ENCODE measurements at regions not wholly inside any gene's neighbourhood (a gene's known extent, or its start where the extent isn't known, plus 50 kb on each side); places are given as distances from the start of the nearest gene placed in this dataset.
A peak's percentile ranks its signal among the peaks of the same experiment; 100 is the strongest.

DNA sequence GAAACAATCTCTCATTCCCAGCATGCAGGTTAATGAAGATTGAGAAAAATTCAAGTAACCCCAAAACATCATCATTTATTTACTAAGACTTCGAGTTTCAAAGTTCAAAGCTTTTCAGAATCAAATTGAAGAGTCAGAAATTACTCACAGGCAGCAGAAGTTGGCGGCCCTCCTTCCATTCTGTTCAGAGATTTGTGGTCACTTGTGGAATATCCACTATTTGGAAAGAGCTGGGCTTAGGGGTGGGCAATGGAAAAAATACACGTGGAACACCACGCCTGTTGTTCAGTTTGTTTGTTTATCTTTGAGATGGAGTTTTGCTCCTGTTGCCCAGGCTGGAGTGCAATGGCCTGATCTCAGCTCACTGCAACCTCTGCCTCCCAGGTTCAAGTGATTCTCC, 108.6 kb upstream of the NAA20 start:
- Histone ChIP-seq H3K9me3 (ENCODE audit: control insufficient read depth in 2 of 2, low read length in 2 of 2) (no peaks in the 10 kb centered on the region), H3K4me3 (ENCODE audit: low read depth, low read length) (no peak overlapping the region), H3K27ac (ENCODE audit: insufficient read depth, low read length, poor library complexity, severe bottlenecking) (no peak overlapping the region), H3K36me3 (ENCODE audit: control insufficient read depth, insufficient read depth, low read length) (no peaks in the 10 kb centered on the region), H3K27me3 (ENCODE audit: control insufficient read depth, insufficient read depth, low read length) (no peaks in the 10 kb centered on the region), H3K4me1 (ENCODE audit: control insufficient read depth, insufficient read depth, low read length, poor library complexity, severe bottlenecking) (no peaks in the 10 kb centered on the region)
- Mint-ChIP-seq H3K4me3 (no peak overlapping the region), H3K9me3 (no peaks in the 10 kb centered on the region), H3K4me1 (peaks cover 0 to under 1% (median 0%) of the 10 kb centered on the region in 4 donors), H3K36me3 (no peaks in the 10 kb centered on the region), H3K27ac (no peak overlapping the region), H3K27me3 (peaks cover 2% of the 10 kb centered on the region)
- DNase-seq (no peak), ATAC-seq (ENCODE audit: low read depth in 2 of 2) (no peak)

DNA sequence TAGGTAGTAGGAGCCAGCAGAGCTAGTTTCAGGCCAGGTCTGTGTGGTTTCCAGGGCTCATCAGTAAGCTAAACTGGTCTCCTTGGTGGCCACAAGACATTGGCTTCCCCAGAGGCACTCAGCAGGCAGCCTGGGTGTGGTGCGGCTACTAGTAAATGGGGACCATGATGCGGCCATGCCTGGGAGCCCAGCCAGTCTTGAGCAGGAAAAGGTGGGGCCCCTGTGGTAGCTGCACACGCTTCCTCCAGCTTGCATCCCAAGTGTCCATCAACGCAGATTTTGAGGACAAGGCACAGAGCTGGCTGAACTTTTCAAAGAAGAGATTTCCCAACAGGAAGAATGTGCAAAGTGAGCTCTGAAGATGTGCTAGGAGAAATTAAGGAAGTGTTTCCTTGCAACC, 107.4 kb upstream of the NAA20 start:
- H3K4me1 ChIP-seq (ENCODE audit: control insufficient read depth, insufficient read depth, low read length, poor library complexity, severe bottlenecking) = no peaks in the 10 kb centered on the region

DNA sequence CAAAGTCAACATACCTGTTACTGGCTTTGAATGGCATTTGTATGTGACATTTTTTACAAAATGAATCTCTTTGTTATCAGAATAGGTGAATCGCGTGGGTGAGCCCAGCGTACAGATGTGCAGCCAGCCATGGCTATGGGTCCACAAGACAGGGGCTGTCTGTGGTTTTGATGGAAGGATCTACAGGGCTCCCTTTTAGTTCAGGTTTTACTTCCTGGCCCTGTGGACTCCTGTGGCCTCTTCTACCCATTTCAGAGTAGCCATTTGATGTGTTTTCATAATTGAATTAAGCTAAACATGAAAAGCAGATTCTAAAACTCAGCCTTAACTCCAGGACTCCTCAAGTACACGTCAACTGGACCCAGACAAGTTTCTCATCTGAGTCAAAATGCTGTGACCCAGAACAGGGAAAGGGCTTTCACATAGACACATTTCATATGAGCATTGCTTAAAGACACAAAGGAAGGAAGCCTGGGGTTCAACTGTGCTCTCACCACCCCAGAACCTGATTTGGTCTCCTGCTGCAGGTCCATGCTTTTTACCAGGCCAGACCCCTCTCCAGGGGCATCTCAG, 105.3 kb upstream of the NAA20 start:
- Mint-ChIP-seq H3K36me3 (no peaks in the 10 kb centered on the region), H3K4me3 (no peak overlapping the region), H3K4me1 (peaks cover 0 to 5% (median 0%) of the 10 kb centered on the region in 4 donors), H3K9me3 (no peaks in the 10 kb centered on the region), H3K27me3 (peaks cover 4% of the 10 kb centered on the region), H3K27ac (no peak overlapping the region)
- H3K36me3 ChIP-seq (ENCODE audit: control insufficient read depth, insufficient read depth, low read length) = no peaks in the 10 kb centered on the region
- no peak overlapping the region for H3K4me3 ChIP-seq (ENCODE audit: low read depth, low read length)
- H3K27ac ChIP-seq (ENCODE audit: insufficient read depth, low read length, poor library complexity, severe bottlenecking) = no peak overlapping the region
- H3K4me1 ChIP-seq (ENCODE audit: control insufficient read depth, insufficient read depth, low read length, poor library complexity, severe bottlenecking) = no peaks in the 10 kb centered on the region
- DNase-seq (no peak), ATAC-seq (ENCODE audit: low read depth in 2 of 2) (no peak)
- no peaks in the 10 kb centered on the region for H3K27me3 ChIP-seq (ENCODE audit: control insufficient read depth, insufficient read depth, low read length)
- H3K9me3 ChIP-seq (ENCODE audit: control insufficient read depth in 2 of 2, low read length in 2 of 2) = no peaks in the 10 kb centered on the region

More for the DNA sequence above, 107.4 kb upstream of the NAA20 start:
- peaks cover 4% of the 10 kb centered on the region for H3K27me3 Mint-ChIP-seq
- peaks cover 0 to 5% (median 0%) of the 10 kb centered on the region in 4 donors for H3K4me1 Mint-ChIP-seq
- H3K27ac Mint-ChIP-seq = no peak overlapping the region
- H3K36me3 Mint-ChIP-seq = no peaks in the 10 kb centered on the region
- Histone ChIP-seq H3K27ac (ENCODE audit: insufficient read depth, low read length, poor library complexity, severe bottlenecking) (no peak overlapping the region), H3K4me3 (ENCODE audit: low read depth, low read length) (no peak overlapping the region), H3K36me3 (ENCODE audit: control insufficient read depth, insufficient read depth, low read length) (no peaks in the 10 kb centered on the region), H3K9me3 (ENCODE audit: control insufficient read depth in 2 of 2, low read length in 2 of 2) (no peaks in the 10 kb centered on the region), H3K27me3 (ENCODE audit: control insufficient read depth, insufficient read depth, low read length) (no peaks in the 10 kb centered on the region)
- H3K9me3 Mint-ChIP-seq = no peaks in the 10 kb centered on the region
- DNase-seq = no peak
- no peak overlapping the region for H3K4me3 Mint-ChIP-seq
- no peak for ATAC-seq (ENCODE audit: low read depth in 2 of 2)

DNA sequence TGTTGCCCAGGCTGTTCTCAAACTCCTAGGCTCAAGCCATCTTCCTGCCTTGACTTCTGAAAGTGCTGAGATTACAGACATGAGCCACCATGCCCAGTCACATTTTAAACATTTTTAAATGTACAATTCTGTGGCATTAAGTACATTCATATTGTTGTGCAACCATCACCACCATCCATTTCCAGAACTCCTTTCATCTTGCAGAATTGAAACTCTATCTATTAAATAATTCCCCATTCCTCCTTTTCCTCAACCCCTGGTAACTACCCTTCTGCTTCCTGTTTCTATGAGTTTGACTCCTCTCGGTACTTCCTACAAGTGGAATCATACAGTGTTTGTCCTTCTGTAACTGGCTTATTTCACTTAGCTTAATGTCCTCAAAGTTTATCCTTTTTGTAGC, 103.8 kb upstream of the NAA20 start:
- ATAC-seq (ENCODE audit: low read depth in 2 of 2) = no peak
- Mint-ChIP-seq H3K4me3 (no peak overlapping the region), H3K27ac (no peak overlapping the region), H3K27me3 (peaks cover 4% of the 10 kb centered on the region), H3K4me1 (peaks cover 0 to 5% (median 1%) of the 10 kb centered on the region in 4 donors), H3K36me3 (no peaks in the 10 kb centered on the region), H3K9me3 (peaks cover 0 to 1% (median 0%) of the 10 kb centered on the region in 7 donors)
- DNase-seq = no peak
- H3K4me1 ChIP-seq (ENCODE audit: control insufficient read depth, insufficient read depth, low read length, poor library complexity, severe bottlenecking) = no peaks in the 10 kb centered on the region
- H3K4me3 ChIP-seq (ENCODE audit: low read depth, low read length) = no peak overlapping the region
- H3K36me3 ChIP-seq (ENCODE audit: control insufficient read depth, insufficient read depth, low read length) = no peaks in the 10 kb centered on the region
- no peak overlapping the region for H3K27ac ChIP-seq (ENCODE audit: insufficient read depth, low read length, poor library complexity, severe bottlenecking)
- no peaks in the 10 kb centered on the region for H3K27me3 ChIP-seq (ENCODE audit: control insufficient read depth, insufficient read depth, low read length)
- no peaks in the 10 kb centered on the region for H3K9me3 ChIP-seq (ENCODE audit: control insufficient read depth in 2 of 2, low read length in 2 of 2)

DNA sequence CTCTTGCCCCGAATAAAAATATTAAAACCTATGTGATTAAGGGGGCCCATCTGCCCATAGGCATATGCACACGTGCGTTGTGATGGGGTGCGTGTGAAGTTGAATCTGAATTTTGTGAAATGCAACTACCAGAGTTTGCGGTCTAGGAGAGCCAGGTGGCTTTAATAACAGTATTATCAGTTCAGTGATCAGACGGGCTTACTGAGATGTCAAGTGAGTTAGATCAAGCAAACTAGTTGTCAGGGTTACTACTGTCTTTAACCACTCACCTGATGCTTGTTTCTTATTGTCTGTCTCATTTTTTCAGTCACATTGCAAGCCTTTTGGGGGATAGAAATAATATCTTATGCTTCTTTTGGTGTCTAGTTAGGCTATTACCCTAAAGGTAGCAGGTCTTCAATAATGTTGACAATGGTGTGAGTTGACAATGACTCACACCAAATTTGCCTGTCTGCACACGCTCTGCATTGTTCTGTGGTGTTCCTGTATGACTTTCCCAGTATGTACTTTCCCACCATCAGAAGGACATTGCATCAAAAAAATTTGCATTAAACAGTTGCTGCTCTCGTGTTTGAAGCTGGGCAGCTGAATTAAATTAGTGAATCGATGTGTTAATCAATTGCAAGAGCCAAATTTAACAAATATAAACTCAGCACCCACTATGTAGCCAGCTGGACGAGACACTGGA, 103.1 kb upstream of the NAA20 start:
- no peaks in the 10 kb centered on the region for H3K9me3 ChIP-seq (ENCODE audit: control insufficient read depth in 2 of 2, low read length in 2 of 2)
- no peak for DNase-seq
- H3K36me3 ChIP-seq (ENCODE audit: control insufficient read depth, insufficient read depth, low read length) = no peaks in the 10 kb centered on the region
- Mint-ChIP-seq H3K4me3 (no peak overlapping the region), H3K27me3 (peaks cover 4% of the 10 kb centered on the region), H3K9me3 (peaks cover 0 to 1% (median 0%) of the 10 kb centered on the region in 7 donors), H3K4me1 (peaks cover 0 to 5% (median 1%) of the 10 kb centered on the region in 4 donors), H3K36me3 (no peaks in the 10 kb centered on the region), H3K27ac (no peak overlapping the region)
- H3K27me3 ChIP-seq (ENCODE audit: control insufficient read depth, insufficient read depth, low read length) = no peaks in the 10 kb centered on the region
- ATAC-seq (ENCODE audit: low read depth in 2 of 2) = no peak
- no peaks in the 10 kb centered on the region for H3K4me1 ChIP-seq (ENCODE audit: control insufficient read depth, insufficient read depth, low read length, poor library complexity, severe bottlenecking)
- no peak overlapping the region for H3K27ac ChIP-seq (ENCODE audit: insufficient read depth, low read length, poor library complexity, severe bottlenecking)
- no peak overlapping the region for H3K4me3 ChIP-seq (ENCODE audit: low read depth, low read length)

DNA sequence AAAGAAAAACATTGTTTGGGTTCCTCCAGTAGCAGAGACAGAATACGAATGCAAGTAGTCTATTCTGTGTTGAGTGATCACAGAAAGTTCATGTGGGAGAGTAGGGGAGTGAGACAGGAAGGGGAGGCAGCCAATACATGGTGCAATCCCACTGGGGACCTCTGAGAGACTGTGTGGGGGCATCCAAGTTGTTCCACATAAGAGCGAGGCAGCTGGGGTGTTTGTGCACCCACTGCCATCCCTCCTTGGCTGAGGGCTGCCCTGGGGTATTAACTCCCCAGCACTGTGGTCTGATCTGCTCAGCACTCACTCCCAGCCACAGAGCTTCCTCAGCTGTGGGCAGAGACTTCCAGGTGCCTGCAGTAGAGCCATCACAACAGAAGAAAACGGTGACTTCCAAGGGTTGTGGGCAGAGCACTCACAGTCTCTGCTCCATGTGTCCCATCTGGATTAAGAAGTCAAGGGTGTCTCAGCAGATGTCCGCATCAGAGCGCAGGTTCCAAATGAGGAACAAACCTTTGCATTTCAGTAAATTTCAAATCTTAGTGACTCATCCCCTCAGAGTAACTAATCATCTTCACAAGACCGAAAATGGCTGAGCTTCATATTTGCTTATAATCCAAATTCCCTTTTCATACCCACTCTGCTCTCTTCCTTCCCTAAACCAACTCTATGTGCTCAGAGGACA, 101.9 kb upstream of the NAA20 start:
- no peaks in the 10 kb centered on the region for H3K36me3 Mint-ChIP-seq
- Histone ChIP-seq H3K4me3 (ENCODE audit: low read depth, low read length) (no peak overlapping the region), H3K27ac (ENCODE audit: insufficient read depth, low read length, poor library complexity, severe bottlenecking) (no peak overlapping the region), H3K36me3 (ENCODE audit: control insufficient read depth, insufficient read depth, low read length) (no peaks in the 10 kb centered on the region), H3K4me1 (ENCODE audit: control insufficient read depth, insufficient read depth, low read length, poor library complexity, severe bottlenecking) (no peaks in the 10 kb centered on the region), H3K27me3 (ENCODE audit: control insufficient read depth, insufficient read depth, low read length) (no peaks in the 10 kb centered on the region), H3K9me3 (ENCODE audit: control insufficient read depth in 2 of 2, low read length in 2 of 2) (no peaks in the 10 kb centered on the region)
- H3K4me1 Mint-ChIP-seq = peaks cover 0 to 5% (median 1%) of the 10 kb centered on the region in 4 donors
- no peak overlapping the region for H3K27ac Mint-ChIP-seq
- no peak overlapping the region for H3K4me3 Mint-ChIP-seq
- H3K9me3 Mint-ChIP-seq = peaks cover 0 to 1% (median 0%) of the 10 kb centered on the region in 7 donors
- H3K27me3 Mint-ChIP-seq = peaks cover 4% of the 10 kb centered on the region
- DNase-seq (no peak), ATAC-seq (ENCODE audit: low read depth in 2 of 2) (peak in 1 of 2 donors; percentile 49)

DNA sequence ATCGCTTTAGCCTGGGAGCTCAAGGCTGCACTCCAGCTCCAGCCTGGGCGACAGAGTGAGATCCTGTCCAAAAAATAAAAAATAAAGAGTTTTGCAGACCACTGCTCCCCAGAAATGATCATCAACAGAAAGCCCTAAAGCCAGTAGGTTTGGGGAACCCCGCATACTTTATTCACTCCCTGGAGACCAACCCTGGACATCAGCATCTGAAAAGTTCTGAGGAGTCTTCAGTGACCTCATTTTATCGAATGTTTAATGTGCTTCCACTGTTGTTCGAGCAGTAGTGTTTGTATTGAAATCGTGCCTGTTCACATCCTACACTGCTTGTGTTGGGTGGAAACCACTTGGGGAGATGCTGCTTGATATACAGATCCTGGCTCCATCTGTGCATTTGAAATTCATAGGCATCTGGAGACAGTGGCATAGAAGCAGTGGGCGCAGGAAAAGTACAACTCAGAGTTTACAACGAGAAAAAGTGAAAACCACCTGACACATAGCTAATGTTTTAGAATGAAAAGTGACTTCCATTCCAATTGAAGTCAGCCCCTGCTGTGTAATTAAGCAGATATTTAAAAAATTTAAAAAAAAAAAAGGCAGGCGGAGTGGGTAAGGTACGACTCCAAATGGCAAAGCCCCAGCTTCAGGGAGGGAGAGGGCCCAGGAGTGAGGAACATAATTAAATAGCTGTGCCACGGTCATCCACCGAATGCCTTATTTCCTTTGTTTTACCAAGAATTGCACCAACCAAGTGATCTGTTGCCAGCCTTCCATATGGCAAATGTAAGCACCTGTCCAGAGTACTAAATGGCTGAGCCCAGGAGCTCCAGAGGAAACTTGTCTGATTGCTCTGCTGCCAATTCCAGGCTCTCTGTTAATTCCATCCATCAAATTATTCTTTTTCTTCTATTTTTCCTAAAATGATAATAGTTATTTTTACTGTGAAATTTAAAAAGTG, 100.4 kb upstream of the NAA20 start:
- H3K36me3 Mint-ChIP-seq = no peaks in the 10 kb centered on the region
- Histone ChIP-seq H3K36me3 (ENCODE audit: control insufficient read depth, insufficient read depth, low read length) (no peaks in the 10 kb centered on the region), H3K9me3 (ENCODE audit: control insufficient read depth in 2 of 2, low read length in 2 of 2) (no peaks in the 10 kb centered on the region), H3K27me3 (ENCODE audit: control insufficient read depth, insufficient read depth, low read length) (no peaks in the 10 kb centered on the region), H3K27ac (ENCODE audit: insufficient read depth, low read length, poor library complexity, severe bottlenecking) (no peak overlapping the region), H3K4me3 (ENCODE audit: low read depth, low read length) (no peak overlapping the region), H3K4me1 (ENCODE audit: control insufficient read depth, insufficient read depth, low read length, poor library complexity, severe bottlenecking) (no peaks in the 10 kb centered on the region)
- no peak overlapping the region for H3K27ac Mint-ChIP-seq
- ATAC-seq (ENCODE audit: low read depth in 2 of 2) (no peak), DNase-seq (no peak)
- no peak overlapping the region for H3K4me3 Mint-ChIP-seq
- peaks cover 0 to 1% (median 0%) of the 10 kb centered on the region in 7 donors for H3K9me3 Mint-ChIP-seq
- peaks cover 4% of the 10 kb centered on the region for H3K27me3 Mint-ChIP-seq
- H3K4me1 Mint-ChIP-seq = peaks cover 0 to 5% (median 1%) of the 10 kb centered on the region in 4 donors
